Ascending aorta (tissue), 2 donors: ENCODE measurements at regions not wholly inside any gene's neighbourhood (a gene's known extent, or its start where the extent isn't known, plus 50 kb on each side); places are given as distances from the start of the nearest gene placed in this dataset.

ENCODE experiments used
- DNase-seq, 2 donors: peaks; one replicate each; pipeline ENCODE4 v3.0.0-alpha.2; 2019; ENCODE audit warnings: low spot score in 2 of 2
- H3K27ac ChIP-seq, 2 donors: fragments of 200-600 bp; sonication (generic); one replicate each; pipeline ENCODE4 v1.5.1; 2016 to 2017; ENCODE audit warnings: mild to moderate bottlenecking in 1 of 2
- H3K27me3 ChIP-seq: fragments of 200-600 bp; sonication (generic); one replicate; pipeline ENCODE4 v1.5.1; 2017
- H3K36me3 ChIP-seq, 2 donors: fragments of 200-600 bp; sonication (generic); one replicate each; pipeline ENCODE4 v1.5.1; 2016
- H3K4me1 ChIP-seq, 2 donors: fragments of 200-600 bp; sonication (generic); one replicate each; pipeline ENCODE4 v1.5.1; 2016 to 2017; ENCODE audit warnings: mild to moderate bottlenecking in 1 of 2
- H3K4me3 ChIP-seq, 2 donors: fragments of 200-600 bp; sonication (generic); one replicate each; pipeline ENCODE4 v1.5.1; 2016 to 2017; ENCODE audit warnings: mild to moderate bottlenecking in 1 of 2
- H3K9me3 ChIP-seq, 2 donors: fragments of 200-600 bp; sonication (generic); one replicate each; pipeline ENCODE4 v1.5.1; 2016
- CTCF ChIP-seq, 3 experiments: fragments of 200-600 bp in 2 of 3; fragments of 450-650 bp in 1 of 3; sonication (generic) in 2 of 3; IDR thresholded peaks; one replicate each; pipeline ENCODE4 v1.5.1; 2016 to 2019; ENCODE audit warnings: antibody characterized with exemption in 3 of 3, mild to moderate bottlenecking in 1 of 3, moderate library complexity in 1 of 3
- intact Hi-C: fragments of 100-400 bp; cut with DNase I; formaldehyde crosslinking; loops from one replicate; pipeline ENCODE4 v1.15.1; 2023

DNA sequence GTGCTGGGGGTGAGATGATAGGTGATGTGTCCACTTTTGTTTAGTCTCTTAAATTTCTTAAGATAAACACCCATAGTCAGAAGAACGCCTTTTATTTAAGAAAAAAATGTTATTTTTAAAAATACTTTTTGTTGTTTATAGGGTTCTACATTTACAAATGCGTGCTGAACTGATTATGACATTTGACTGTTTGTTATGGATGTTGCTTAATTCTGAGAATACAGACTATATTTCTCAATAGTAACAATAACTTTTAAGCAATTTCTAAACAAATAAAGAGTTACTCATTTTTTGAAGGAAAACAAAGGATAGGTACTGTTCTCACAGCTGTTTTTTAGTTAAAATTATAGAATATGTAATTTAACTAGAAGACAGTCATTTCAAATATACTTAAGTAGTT, 249.9 kb upstream of the GBE1 start:
- H3K36me3 ChIP-seq, result no peaks in the 10 kb centered on the region
- H3K27ac ChIP-seq, result no peak overlapping the region
- TF ChIP-seq CTCF (IDR thresholded peaks at IDR 0.05), result no peak
- no peaks in the 10 kb centered on the region for H3K27me3 ChIP-seq
- intact Hi-C loops, result no loop called here
- no peaks in the 10 kb centered on the region for H3K4me1 ChIP-seq
- DNase-seq, result no peak
- no peak overlapping the region for H3K4me3 ChIP-seq
- H3K9me3 ChIP-seq, result peaks cover 0 to 9% of the 10 kb centered on the region in 2 donors

DNA sequence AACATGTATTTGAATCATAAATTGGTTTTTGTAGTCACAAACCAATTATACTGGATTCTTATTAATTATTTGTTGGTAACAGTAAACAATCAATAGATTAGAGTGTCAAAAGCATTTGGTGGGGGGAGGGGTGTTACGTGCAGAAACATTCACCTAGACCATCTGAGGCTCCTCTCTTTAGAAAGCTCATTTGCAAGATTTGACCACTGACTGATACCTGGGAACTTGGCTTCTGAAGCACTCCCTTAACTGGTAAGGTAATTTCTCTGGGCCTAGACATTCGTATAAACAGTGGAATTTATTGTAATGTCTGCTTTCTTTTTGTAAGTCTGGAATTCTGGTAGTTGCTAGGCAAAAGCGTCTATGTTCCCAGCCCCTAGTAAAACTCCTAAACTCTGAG, 243.8 kb upstream of the GBE1 start:
- H3K9me3 ChIP-seq, result peaks cover 0 to 6% of the 10 kb centered on the region in 2 donors
- no peak overlapping the region for H3K27ac ChIP-seq
- intact Hi-C loops, result no loop called here
- H3K4me3 ChIP-seq, result no peak overlapping the region
- no peaks in the 10 kb centered on the region for H3K36me3 ChIP-seq
- no peaks in the 10 kb centered on the region for H3K27me3 ChIP-seq
- no peaks in the 10 kb centered on the region for H3K4me1 ChIP-seq
- DNase-seq, result no peak
- TF ChIP-seq CTCF (IDR thresholded peaks at IDR 0.05), result no peak

DNA sequence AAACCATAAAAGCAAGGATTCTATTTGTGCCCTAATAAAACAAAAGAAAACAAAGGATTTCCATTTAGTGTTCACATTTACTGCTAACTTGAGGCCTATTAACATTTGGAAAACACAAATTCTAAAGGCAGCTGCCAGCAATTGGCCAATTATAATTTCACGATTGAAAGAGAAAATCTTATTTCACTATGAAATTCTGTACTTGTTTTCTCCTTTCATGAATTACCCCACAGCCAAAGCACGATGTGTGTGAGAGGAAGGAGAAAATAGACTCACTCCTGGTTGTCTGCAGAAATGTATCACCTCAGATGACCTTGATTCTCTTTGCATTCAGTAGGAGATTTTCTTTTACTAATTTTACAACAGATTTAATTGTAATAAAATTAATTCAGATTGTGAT, 242.8 kb upstream of the GBE1 start:
- H3K27me3 ChIP-seq, result no peaks in the 10 kb centered on the region
- H3K36me3 ChIP-seq, result no peaks in the 10 kb centered on the region
- no peak overlapping the region for H3K27ac ChIP-seq
- peaks cover 0 to 6% of the 10 kb centered on the region in 2 donors for H3K9me3 ChIP-seq
- no peak for DNase-seq
- no peak overlapping the region for H3K4me3 ChIP-seq
- intact Hi-C loops, result no loop called here
- no peak for TF ChIP-seq CTCF (IDR thresholded peaks at IDR 0.05)
- H3K4me1 ChIP-seq, result no peaks in the 10 kb centered on the region

- Histone ChIP-seq H3K4me1 (no peaks in the 10 kb centered on the region), H3K4me3 (no peak overlapping the region), H3K9me3 (peaks cover 0 to 6% of the 10 kb centered on the region in 2 donors), H3K36me3 (no peaks in the 10 kb centered on the region), H3K27ac (no peak overlapping the region), H3K27me3 (no peaks in the 10 kb centered on the region)
- no peak for DNase-seq
- intact Hi-C loops, result no loop called here
- no peak for TF ChIP-seq CTCF (IDR thresholded peaks at IDR 0.05)
Measured at GRCh38 chr3:82002986-82003642, 241.7 kb upstream of the GBE1 start.

GRCh38 chr3:82002491-82002890, 241.0 kb upstream of the GBE1 start:
- intact Hi-C loops, result no loop called here
- Histone ChIP-seq H3K36me3 (no peaks in the 10 kb centered on the region), H3K4me3 (no peak overlapping the region), H3K27ac (no peak overlapping the region), H3K9me3 (peaks cover 0 to 6% of the 10 kb centered on the region in 2 donors), H3K27me3 (no peaks in the 10 kb centered on the region), H3K4me1 (no peaks in the 10 kb centered on the region)
- TF ChIP-seq CTCF (IDR thresholded peaks at IDR 0.05), result no peak
- DNase-seq, result no peak
